NCI-H2227 (cell line): ENCODE measurements at regions not wholly inside any gene's neighbourhood (a gene's known extent, or its start where the extent isn't known, plus 50 kb on each side); places are given as distances from the start of the nearest gene placed in this dataset.
A peak's percentile ranks its signal among the peaks of the same experiment; 100 is the strongest.
"Not testable (repeated sequence)": the region's sequence is repeated elsewhere in the genome, so short reads cannot be mapped to it uniquely, and the experiment has no call there.

Source experiments
- DNase-seq: peaks from one replicate; lab custom pipeline; 2025; ENCODE audit not compliant: unreplicated experiment; lab: John Stamatoyannopoulos, UW

GRCh38 chr17:71855010-71855409 lies 265.8 kb upstream of the SOX9 start:
- DNase-seq: peak; percentile 91

GRCh38 chr17:71864755-71865154 lies 256.1 kb upstream of the SOX9 start:
- DNase-seq: no peak

GRCh38 chr17:71866095-71866494 lies 254.7 kb upstream of the SOX9 start:
- DNase-seq: no peak

- DNase-seq: no peak
Measured at GRCh38 chr17:71869293-71869692, 251.5 kb upstream of the SOX9 start.

- DNase-seq: no peak
Measured at GRCh38 chr17:71869841-71870545, 250.8 kb upstream of the SOX9 start.

- peak; percentile 50 for DNase-seq
Measured at GRCh38 chr17:71870546-71870862, 250.3 kb upstream of the SOX9 start.

- DNase-seq: no peak
Measured at GRCh38 chr17:71872843-71873485, 247.9 kb upstream of the SOX9 start.

- not testable (repeated sequence) for DNase-seq
Measured at GRCh38 chr17:71874773-71875172, 246.0 kb upstream of the SOX9 start.

GRCh38 chr17:71878271-71878670 lies 242.5 kb upstream of the SOX9 start:
- DNase-seq: no peak

GRCh38 chr17:71878998-71879397 lies 241.8 kb upstream of the SOX9 start:
- DNase-seq: no peak

- DNase-seq: no peak
Measured at GRCh38 chr17:71881041-71881440, 239.8 kb upstream of the SOX9 start.

- no peak for DNase-seq
Measured at GRCh38 chr17:71881581-71881980, 239.2 kb upstream of the SOX9 start.

GRCh38 chr17:71883258-71883657 lies 237.6 kb upstream of the SOX9 start:
- peak; percentile 8 for DNase-seq

- no peak for DNase-seq
Measured at GRCh38 chr17:71883845-71884244, 237.0 kb upstream of the SOX9 start.

GRCh38 chr17:71885662-71886061 lies 235.2 kb upstream of the SOX9 start:
- DNase-seq: no peak

GRCh38 chr17:71899317-71899716 lies 221.5 kb upstream of the SOX9 start:
- no peak for DNase-seq

- DNase-seq: peak; percentile 54
Measured at GRCh38 chr17:71900621-71901229, 220.1 kb upstream of the SOX9 start.

- no peak for DNase-seq
Measured at GRCh38 chr17:71902894-71903506, 217.8 kb upstream of the SOX9 start.

- peak; percentile 12 for DNase-seq
Measured at GRCh38 chr17:71905376-71906031, 215.3 kb upstream of the SOX9 start.

- DNase-seq: no peak
Measured at GRCh38 chr17:71909155-71909554, 211.7 kb upstream of the SOX9 start.

- DNase-seq: no peak
Measured at GRCh38 chr17:71910002-71910401, 210.8 kb upstream of the SOX9 start.

GRCh38 chr17:71914042-71914441 lies 206.8 kb upstream of the SOX9 start:
- DNase-seq: no peak
